GM03348 (cell line): ENCODE measurements at regions not wholly inside any gene's neighbourhood (a gene's known extent, or its start where the extent isn't known, plus 50 kb on each side); places are given as distances from the start of the nearest gene placed in this dataset.

Experiments
- DNase-seq: peaks from one replicate; pipeline ENCODE4 v3.0.0; 2012; ENCODE audit warnings: low spot score

DNA sequence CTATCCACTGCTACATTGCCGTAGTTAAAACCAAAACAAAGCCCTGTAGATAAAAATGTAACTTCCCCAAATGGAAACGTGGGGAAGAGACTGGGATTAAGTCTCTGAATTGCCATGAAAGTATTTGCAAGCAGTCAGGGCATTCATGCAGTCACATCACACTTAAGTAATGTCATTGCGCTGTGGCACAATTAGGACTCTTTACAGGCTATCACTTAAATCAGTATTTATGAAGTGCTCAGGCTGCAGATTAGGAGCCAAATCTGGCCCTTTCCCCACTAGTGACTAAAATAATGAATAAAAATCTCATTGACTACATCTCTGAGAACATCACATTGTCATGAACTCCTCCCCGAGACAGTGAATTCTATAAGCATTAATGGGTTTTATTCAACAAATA lies 300.9 kb downstream of the ICOS start:
- no peak for DNase-seq

DNA sequence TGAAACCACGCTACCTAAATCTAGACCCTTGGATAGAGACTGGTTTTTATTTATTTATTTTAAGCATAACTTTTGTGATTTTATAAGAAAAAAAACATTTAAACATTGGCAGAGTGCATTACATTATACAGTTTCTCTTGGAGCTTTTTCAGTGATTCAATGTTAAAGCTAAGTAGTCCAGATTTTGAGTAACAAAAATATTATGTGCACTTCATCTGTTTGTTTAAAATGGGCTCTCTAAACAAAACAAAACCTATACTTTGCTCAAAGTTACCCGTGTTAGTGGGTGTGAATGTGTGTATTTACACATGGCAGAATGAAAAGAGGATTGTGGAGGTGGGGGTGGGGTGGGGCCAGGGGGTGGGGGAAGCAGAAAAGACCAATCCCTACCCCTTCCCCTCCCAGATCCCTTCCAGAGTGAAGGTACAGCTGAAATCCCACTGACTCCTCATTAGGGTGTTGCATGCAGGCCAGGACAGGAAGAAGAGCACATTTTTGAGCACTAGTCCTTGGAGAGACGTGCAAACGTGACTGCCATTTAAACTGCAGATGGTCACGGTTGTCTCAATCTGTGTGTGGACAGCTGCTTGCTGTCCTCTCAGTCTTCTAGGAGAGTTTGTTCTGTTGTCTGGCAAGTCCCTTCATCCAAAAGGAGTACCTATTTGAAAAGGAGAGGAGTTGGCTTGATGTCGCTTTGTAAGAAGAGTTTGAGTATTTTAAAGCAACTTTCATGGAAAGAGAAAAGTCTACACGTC lies 303.0 kb downstream of the ICOS start:
- DNase-seq: no peak

DNA sequence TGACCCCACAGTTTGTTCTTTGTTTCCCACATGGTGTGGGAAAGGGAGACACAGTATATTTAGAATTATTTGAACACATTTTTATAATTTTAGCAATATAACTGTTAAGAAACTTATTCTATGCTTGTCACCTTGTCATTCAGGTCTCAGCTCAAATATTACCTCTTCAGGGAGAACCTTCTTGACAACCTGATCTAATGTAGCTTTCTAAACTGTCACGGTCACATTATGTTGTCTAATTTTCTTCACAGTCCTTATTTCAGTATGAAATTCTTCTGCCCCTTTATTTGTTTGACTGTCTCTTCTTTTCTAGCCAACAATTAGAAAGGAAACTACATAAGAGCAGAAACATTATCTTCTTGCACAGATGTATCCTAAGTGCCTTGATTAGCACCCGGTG lies 304.3 kb upstream of the PARD3B start:
- DNase-seq: no peak

DNA sequence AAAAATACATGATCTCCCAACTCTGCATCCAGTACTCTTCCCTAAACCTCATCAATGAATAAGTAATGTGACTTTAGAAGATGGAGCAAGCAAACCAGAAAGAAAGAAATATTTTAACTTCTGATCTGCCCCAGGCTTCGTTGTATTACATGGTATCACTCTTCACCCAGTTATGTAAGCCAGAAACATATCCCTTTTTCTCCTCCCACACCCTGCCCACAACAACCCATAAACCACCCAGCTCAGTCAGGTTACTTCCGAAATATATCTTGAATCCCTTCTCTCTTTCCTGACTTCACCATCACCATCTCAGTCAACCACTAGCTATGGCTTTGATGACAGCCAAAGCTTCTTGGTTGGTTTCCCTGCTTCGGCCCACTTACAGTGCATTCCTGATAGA lies 295.8 kb upstream of the PARD3B start:
- no peak for DNase-seq

DNA sequence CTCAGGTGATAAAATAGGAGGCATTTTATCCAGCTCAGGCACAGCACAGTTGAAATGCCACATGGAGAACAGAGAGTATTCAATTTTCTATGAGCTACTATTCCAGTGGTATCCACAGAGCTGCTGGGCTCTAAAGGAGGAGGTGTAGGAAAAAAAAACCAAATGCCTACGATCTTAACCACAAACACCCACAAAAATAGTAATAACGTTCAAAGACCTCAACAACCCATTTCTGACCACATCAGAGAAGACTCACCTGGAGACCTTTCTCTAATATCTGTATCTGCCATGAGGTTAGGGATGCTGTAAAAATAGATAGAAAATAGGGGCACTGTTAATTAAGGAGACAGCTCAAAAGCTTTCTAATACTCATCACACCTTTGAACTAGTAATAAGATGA lies 294.6 kb upstream of the PARD3B start:
- DNase-seq: no peak

DNA sequence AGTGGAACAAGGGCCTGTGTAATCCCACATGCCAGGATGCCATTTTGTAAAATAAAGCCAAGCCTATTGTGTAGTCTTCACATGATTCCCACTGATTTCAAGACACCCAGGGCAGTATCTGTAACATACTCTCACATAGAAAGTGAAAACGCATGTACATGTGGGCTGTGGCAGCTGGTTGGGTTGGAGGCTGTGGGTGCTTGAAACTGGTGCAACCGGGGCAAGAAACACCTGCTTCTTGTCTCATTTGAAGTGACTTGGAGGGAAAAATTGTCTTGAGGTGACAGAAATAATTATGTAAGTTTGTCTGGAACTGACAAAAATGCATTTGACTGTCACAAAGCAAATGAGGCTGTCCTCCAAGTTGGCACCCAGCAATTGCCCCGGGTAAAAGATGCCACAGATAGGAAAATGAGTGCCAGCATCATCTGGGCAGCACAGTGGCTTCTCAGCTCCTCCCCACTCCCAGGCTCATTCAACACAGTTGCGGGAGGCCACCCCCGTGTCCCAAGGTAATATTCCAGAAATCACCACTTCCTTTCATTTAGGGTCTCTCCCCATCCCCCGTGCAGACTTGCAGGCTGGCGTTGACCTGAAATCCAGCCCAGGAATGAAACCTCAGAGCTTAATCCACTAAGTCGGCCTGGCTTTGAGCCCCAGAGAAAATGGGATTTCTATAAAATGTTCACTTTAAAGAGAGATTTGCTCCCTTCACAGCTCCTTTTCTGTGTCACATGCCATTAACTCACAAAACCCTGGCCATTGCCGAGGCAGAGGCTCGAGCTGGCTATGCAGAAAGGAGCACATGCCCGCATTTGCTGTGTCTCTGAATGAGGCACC lies 293.9 kb upstream of the PARD3B start:
- DNase-seq: no peak

DNA sequence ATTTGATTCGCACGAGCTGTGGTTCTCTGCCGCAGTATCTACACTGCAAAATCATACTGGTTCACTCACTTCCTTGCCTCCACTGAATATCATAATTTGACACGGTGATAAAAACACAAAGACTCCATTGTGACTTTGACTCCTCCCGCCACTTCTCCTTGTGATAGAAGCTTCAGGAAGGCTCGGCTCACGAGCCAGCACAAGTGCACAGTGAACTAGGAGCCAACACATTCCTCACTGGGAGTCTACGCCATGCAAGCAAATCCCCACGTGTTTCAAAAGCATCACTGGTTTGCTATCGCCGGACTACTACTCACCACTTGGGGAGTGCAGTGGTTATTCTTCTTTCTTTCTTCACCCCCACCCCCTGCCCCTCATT lies 293.3 kb upstream of the PARD3B start:
- DNase-seq: no peak

DNA sequence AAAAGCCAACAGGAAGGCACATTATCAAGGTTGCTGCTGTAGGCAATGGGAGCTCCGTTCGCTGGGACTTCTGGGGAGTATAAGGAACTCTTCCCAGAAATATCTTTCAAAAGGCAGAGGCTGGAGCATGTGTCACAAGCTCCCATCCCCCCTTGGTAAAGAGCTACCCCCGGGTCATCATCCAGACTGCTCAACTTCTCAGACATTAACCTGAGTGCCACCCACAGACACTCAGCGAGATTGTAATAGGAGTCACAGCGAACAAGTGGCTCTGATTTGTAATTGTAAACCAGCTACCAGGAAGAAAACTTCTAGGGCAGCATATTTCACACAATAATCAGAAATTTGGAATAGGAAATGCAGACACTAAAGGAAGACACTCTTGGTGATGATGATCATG lies 290.2 kb upstream of the PARD3B start:
- no peak for DNase-seq

DNA sequence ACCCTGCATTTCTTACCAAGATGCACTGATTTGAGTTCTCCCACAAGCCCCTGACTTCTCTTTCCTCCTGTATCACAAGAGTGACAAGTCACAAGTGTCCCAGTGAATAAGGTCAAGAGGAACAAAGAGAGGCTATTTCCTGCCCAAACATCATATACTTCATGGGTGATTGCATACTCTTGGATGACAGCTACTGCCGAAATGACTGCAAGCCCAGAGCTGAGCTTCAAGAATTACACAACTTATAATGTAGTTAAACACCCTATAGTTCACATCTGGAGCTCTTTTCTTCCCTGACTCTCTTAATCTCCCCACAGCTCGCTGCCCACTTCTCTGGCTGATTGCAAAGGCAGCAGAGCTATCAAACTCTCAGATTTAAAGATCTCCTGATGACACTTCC lies 289.7 kb upstream of the PARD3B start:
- DNase-seq: no peak

DNA sequence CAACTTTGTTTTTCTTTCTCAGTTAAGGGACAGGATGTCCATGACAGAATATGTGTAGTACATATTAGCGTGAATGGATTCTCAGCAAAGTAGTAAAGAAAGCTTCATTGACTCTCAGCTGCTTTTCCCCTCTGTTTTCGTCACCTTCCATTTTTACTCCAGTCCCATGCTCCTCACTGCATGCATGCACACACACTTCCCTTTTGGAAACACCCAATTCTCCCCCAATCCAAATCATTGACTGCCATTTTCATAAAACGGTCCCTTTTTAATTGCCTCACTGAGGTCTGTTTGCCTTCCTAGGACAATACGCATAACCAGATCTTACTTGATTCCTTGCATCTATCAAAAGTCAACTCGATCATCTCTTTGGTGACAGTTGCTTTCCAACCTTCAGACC lies 287.5 kb upstream of the PARD3B start:
- DNase-seq: no peak

DNA sequence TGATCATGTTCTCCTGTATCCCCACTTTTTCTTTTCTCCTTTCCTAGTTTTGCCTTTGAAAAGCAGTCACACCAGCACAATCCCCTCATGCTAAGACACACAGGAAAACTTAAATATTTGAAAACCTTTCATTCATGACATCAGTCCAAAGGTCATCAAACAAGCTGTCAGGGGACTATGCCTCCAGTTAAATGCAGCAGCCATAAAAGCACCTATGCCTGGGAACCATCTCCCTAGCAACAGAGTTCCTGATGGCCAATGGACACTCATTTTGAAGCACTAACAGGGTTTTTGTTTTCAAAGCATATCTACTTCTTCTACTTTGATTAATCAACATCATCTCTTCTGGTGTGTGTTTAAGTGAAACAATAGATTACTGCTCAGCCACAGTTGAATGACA lies 286.4 kb upstream of the PARD3B start:
- DNase-seq: no peak

DNA sequence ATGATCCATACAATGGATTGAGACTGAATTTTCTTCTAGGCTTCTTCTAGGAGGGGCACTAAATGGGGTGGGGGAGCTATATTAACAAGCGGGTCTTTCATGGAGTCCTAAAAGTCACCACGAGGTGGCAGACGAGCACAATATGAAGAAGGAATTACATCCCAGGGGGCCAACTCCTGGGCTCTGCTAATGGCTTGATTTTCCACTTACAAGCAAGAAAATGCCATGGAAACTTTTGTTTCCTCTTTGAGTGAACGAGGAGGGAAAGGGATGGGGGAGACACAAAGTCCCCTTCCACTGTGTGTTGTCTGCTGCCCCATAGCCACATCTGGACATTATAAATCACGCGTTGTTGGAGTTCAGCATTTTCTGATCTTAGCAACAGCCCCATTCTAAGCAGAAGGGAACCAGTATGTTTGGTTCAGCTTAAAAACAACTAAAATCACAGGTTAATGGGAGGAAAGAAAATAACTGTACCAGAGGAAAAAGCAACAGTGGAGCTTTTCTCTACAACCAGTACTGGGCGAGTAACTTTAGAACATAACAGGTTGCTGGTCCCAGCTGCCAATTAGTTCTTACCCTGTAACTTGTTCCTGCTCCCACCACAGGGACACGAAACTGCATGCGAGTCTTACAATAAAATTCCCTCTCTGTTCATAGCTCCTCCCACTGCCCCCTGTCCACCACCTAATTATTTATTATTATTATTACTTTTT lies 285.0 kb upstream of the PARD3B start:
- peak; percentile 79 for DNase-seq

DNA sequence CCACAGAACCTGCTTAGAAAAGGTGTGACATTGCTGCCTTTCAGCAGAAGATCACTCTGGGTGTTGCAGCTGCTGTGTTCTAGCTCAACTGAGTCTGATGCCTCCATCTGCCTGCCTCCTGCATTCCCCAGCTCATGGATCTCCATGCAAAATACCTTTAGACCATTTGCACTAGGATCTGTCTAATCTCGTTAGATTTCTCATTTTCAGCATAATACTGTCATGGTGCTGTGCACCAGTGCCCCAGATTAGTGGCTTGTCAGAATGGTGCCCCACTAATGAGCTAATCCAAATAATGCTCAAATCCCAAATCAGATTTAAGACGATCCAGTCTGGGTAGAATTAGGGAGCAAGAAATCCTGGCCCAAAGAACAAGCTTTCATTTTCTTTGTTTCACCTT lies 284.4 kb upstream of the PARD3B start:
- no peak for DNase-seq

DNA sequence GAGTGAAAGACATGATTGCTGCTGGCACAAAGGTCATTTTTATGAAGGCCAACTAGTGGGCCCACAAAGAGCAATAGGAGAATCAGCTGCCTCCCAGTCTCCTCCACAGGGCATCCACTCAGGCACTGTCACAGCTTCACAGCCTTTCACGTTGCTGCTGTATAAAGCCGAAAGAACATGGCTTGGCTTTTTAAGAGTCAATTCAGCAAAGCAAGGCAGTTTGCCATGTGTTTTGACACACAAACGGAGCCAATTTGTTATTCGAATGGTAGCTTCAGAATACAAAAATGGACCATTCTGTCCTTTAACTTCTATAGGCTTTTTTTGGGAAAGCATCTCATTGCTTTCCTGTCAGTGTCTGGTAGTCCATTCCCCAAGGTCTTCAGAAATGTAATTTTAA lies 283.4 kb upstream of the PARD3B start:
- DNase-seq: no peak

DNA sequence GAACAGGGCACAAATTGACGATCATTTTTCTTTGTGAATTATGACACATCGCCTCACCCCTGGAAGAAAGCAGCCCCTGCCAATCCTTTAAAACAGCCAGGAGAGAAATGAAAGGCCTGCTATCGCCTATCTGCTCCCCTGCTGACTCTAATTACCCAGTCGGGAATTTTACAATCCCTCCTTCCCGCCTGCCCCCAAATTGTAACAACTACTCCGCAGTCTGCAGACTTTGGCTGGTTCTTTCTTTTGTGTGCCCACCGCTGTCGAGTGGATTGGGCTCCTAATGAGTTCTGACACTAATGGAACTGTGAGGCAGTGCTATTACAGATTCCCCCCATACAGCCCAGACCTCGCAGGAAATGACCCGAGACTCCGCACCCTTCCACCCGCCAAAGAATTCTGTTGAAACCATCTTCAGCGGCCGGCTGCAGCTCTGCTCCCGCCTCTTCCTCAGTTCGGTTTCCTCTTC lies 281.2 kb upstream of the PARD3B start:
- DNase-seq: no peak

DNA sequence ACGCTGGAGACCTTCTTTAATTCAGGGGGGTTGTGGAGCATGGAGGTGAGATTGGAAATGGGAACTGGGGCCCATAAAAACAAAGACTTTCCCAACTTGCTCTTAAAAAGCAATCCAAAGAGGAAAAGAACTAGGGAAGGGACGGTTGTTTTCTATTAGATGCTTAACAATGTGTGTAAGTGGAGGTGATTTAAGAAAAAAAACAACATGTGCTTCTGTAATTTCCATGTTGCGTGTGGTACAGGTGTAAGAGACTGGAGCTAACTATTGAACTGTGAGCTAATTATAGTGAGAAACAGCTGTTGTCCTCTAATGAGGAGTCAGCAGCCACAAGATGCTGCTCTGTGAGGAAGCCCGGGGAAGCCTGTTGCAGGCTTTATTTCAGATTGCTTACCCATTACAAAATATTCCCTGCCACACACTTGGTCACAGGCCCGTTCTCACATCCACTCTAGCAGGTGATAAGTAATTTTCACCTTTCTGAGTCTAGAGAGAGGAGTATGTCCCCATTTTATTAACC lies 280.6 kb upstream of the PARD3B start:
- no peak for DNase-seq

DNA sequence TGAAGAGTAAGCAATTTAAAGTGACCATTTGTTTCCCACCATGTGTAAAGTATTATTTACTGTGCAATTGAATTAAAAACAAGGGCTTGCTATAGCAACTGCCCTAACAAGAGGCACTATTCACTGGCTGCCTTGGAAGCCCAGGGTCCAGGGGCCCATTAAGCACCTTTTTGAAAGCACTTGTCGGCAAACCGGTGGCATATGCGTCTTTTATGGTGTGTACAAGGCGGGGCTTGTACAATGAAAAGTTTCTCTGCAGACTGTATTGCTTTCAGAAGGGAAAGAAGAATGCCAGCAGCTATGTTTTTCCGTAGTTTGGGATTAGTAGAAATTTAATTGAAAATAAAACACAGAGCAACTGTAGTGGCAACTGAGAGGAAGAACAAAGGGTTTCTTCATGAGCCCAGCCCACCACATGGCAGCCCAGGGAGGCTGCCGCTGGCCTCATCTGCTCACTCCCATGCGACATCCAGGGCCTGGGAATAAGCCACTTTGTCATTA lies 279.5 kb upstream of the PARD3B start:
- DNase-seq: no peak

DNA sequence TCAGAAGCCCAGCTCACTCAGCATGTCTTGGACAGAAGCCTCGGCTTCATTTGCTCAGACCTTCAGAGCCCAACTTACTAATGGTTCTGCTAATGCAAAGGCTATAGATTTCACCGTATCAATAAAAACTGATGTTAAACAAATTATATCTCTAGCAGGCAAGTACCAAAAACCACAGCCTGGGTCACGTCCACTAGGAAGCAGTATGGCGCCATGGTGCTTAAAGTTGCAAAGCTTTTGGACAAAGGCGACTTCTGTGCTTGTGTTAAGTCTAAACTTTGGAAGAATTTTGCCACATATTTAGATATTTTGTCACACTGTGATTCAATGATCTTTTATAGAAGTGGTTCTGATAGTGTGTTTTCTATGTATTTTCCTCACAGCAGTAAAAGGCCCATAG lies 276.8 kb upstream of the PARD3B start:
- DNase-seq: no peak

DNA sequence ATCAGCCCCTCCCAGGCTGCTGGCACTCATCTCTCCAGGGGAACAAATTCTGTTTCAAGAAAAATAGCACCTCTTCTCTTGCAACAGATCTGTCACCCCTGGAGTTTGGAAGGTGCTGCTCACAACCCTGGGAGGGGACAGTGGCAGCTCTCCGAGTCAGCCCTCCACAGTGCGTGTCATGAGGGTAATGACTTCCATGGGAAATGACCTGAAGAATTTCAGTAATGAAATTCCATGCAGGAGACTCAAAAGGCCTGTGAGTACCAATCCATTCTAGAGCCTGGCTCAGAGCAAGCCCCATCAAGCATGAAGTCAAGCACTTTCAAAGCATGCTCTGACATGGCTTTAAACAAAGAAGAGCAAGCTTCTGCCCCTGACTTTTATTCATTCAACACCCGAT lies 276.3 kb upstream of the PARD3B start:
- DNase-seq: no peak

DNA sequence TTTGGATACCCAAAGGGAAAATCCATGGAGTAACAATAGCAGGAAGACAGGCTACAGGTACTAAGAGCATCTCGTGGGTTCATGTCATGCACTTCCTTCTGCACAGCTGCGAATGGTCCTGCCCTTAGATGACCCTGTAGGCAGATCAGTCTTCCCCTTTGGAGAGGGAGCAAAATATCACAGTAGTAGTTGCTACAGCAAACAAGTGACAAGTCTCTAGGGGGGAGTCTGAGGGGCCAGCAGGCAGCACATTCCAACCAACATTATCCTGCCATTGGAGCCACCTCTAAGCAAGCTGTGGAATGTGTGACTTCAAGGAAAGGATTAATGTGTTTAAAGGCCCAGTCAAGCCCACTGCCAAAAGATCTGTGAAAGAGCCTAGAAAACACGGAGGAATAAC lies 273.2 kb upstream of the PARD3B start:
- no peak for DNase-seq

DNA sequence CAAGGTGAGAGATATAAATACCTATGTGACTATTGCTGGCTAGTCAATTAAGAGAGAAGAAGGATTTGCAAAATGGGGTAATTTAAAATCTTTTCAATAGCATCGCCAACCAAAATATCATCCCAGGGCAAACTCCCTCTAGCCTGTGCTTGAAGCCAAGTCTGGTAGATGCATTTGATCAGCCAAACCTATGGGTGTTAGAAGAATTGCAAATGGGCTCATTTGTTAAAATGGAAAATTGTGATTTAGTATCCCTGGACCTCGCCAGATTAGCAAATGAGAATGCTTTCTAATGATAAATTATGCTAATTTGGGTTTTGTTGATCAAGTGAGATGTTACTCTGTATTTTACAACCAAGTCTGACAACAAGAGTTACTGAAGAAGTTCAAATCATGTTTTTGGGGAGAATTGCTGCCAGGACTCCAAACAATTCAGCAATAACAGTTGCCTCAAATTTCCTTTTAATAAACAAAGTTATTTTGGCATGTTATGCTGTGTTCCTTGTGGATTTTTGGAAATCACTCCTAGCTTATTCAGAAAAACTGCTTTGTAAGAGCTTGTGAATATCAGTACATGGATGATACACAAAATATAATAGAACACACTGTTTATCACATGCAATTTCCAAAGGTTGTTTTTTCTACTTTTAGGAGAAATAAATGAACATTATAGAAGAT lies 272.5 kb upstream of the PARD3B start:
- DNase-seq: no peak

DNA sequence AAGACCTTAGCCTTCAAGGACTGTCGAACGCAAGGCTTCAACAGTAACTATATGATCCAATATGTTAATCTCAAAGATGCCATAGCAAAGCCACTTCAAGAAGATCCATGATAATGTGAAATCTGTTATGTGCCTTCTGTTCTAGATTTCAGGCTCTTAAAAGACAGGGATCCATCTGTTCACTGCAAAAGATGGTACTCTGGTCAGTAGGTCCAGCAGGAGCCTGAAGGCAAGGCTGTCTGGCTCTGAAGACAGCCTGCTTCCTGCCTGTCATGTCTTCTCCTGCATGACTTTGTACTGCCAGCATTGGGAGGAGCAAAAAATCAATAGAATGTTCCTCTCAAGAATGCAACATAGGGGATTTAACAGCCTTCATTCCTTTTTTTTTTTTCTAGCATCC lies 270.8 kb upstream of the PARD3B start:
- no peak for DNase-seq
